Suprapubic skin (tissue), 4 donors: ENCODE measurements at regions not wholly inside any gene's neighbourhood (a gene's known extent, or its start where the extent isn't known, plus 50 kb on each side); places are given as distances from the start of the nearest gene placed in this dataset.

Source experiments
- DNase-seq, 2 donors: peaks; one replicate each; pipeline ENCODE4 v3.0.0-alpha.2; 2019; ENCODE audit warnings: low spot score in 2 of 2
- H3K27ac ChIP-seq: fragments of 200-600 bp; sonication (generic); one replicate; pipeline ENCODE4 v1.5.1; 2019
- H3K27me3 ChIP-seq: fragments of 200-600 bp; sonication (generic); one replicate; pipeline ENCODE4 v1.5.1; 2019
- H3K36me3 ChIP-seq: fragments of 200-600 bp; sonication (generic); one replicate; pipeline ENCODE4 v1.5.1; 2019
- H3K4me1 ChIP-seq: fragments of 200-600 bp; sonication (generic); one replicate; pipeline ENCODE4 v1.5.1; 2019
- H3K4me3 ChIP-seq: fragments of 200-600 bp; sonication (generic); one replicate; pipeline ENCODE4 v1.5.1; 2019; ENCODE audit warnings: mild to moderate bottlenecking
- H3K9me3 ChIP-seq: fragments of 200-600 bp; sonication (generic); one replicate; pipeline ENCODE4 v1.5.1; 2019
- CTCF ChIP-seq, 2 donors: fragments of 200-600 bp in 1 of 2; fragments of 450-650 bp in 1 of 2; sonication (generic) in 1 of 2; IDR thresholded peaks; one replicate each; pipeline ENCODE4 v1.5.1; 2016 to 2019; ENCODE audit warnings: antibody characterized with exemption in 2 of 2, mild to moderate bottlenecking in 1 of 2, moderate library complexity in 1 of 2
- EP300 ChIP-seq: sonication (generic); formaldehyde crosslinking; IDR thresholded peaks from one replicate; pipeline ENCODE4 v1.6.1; 2017; ENCODE audit warnings: antibody characterized with exemption
- POLR2A ChIP-seq, 2 donors: fragments of 450-650 bp; IDR thresholded peaks; one replicate each; pipeline ENCODE4 v1.6.1; 2017; ENCODE audit warnings: antibody characterized with exemption in 2 of 2, mild to moderate bottlenecking in 2 of 2, moderate library complexity in 2 of 2
- POLR2AphosphoS5 ChIP-seq, 3 donors: sonication (generic); formaldehyde crosslinking; IDR thresholded peaks; one replicate each; pipeline ENCODE4 v1.6.1; 2017; ENCODE audit warnings: antibody characterized with exemption in 3 of 3
- WGBS: methylation state at CpG from one replicate; pipeline ENCODE4 v1.1.5; 2018; 5-methylcytosine and 5-hydroxymethylcytosine counted together

- TF ChIP-seq POLR2AphosphoS5 (IDR thresholded peaks at IDR 0.05) (no peak), POLR2A (IDR thresholded peaks at IDR 0.05) (no peak), CTCF (IDR thresholded peaks at IDR 0.05) (no peak), EP300 (no peak)
- Histone ChIP-seq H3K4me3 (no peak overlapping the region), H3K36me3 (no peaks in the 10 kb centered on the region), H3K4me1 (no peaks in the 10 kb centered on the region), H3K27me3 (no peaks in the 10 kb centered on the region), H3K9me3 (no peaks in the 10 kb centered on the region), H3K27ac (no peak overlapping the region)
- 92% methylated on average over 1 of the region's 1 CpG for WGBS
- no peak for DNase-seq
These were observed 645.6 kb upstream of the ADGRL2 start for GRCh38 chr1:81155131-81155530.

GRCh38 chr1:81151206-81151605 lies 649.5 kb upstream of the ADGRL2 start:
- Histone ChIP-seq H3K4me3 (no peak overlapping the region), H3K27ac (no peak overlapping the region), H3K4me1 (no peaks in the 10 kb centered on the region), H3K9me3 (no peaks in the 10 kb centered on the region), H3K36me3 (no peaks in the 10 kb centered on the region), H3K27me3 (no peaks in the 10 kb centered on the region)
- no peak for TF ChIP-seq POLR2A (IDR thresholded peaks at IDR 0.05)
- no peak for TF ChIP-seq POLR2AphosphoS5 (IDR thresholded peaks at IDR 0.05)
- TF ChIP-seq CTCF (IDR thresholded peaks at IDR 0.05), result no peak
- no peak for TF ChIP-seq EP300
- 26% methylated on average over 1 of the region's 1 CpG for WGBS
- DNase-seq, result no peak

GRCh38 chr1:81149649-81150325 lies 650.9 kb upstream of the ADGRL2 start:
- Histone ChIP-seq H3K36me3 (no peaks in the 10 kb centered on the region), H3K27ac (no peak overlapping the region), H3K4me1 (no peaks in the 10 kb centered on the region), H3K4me3 (no peak overlapping the region), H3K27me3 (no peaks in the 10 kb centered on the region), H3K9me3 (no peaks in the 10 kb centered on the region)
- TF ChIP-seq POLR2A (IDR thresholded peaks at IDR 0.05) (no peak), POLR2AphosphoS5 (IDR thresholded peaks at IDR 0.05) (no peak), EP300 (no peak), CTCF (IDR thresholded peaks at IDR 0.05) (no peak)
- no peak for DNase-seq
- 59% methylated on average over 2 of the region's 2 CpGs for WGBS

GRCh38 chr1:81144240-81144825 lies 656.4 kb upstream of the ADGRL2 start:
- H3K27me3 ChIP-seq, result no peaks in the 10 kb centered on the region
- no peaks in the 10 kb centered on the region for H3K9me3 ChIP-seq
- WGBS, result 64% methylated on average over 4 of the region's 4 CpGs
- no peak overlapping the region for H3K4me3 ChIP-seq
- TF ChIP-seq EP300, result no peak
- TF ChIP-seq CTCF (IDR thresholded peaks at IDR 0.05), result no peak
- TF ChIP-seq POLR2AphosphoS5 (IDR thresholded peaks at IDR 0.05), result no peak
- no peak for TF ChIP-seq POLR2A (IDR thresholded peaks at IDR 0.05)
- H3K4me1 ChIP-seq, result no peaks in the 10 kb centered on the region
- H3K27ac ChIP-seq, result no peak overlapping the region
- DNase-seq, result no peak
- no peaks in the 10 kb centered on the region for H3K36me3 ChIP-seq

GRCh38 chr1:81142099-81142826 lies 658.5 kb upstream of the ADGRL2 start:
- no peak for TF ChIP-seq POLR2AphosphoS5 (IDR thresholded peaks at IDR 0.05)
- no peak for TF ChIP-seq EP300
- no peak for TF ChIP-seq CTCF (IDR thresholded peaks at IDR 0.05)
- TF ChIP-seq POLR2A (IDR thresholded peaks at IDR 0.05), result no peak
- Histone ChIP-seq H3K27me3 (no peaks in the 10 kb centered on the region), H3K4me1 (no peaks in the 10 kb centered on the region), H3K36me3 (no peaks in the 10 kb centered on the region), H3K9me3 (no peaks in the 10 kb centered on the region), H3K27ac (no peak overlapping the region), H3K4me3 (no peak overlapping the region)
- 54% methylated on average over 1 of the region's 1 CpG for WGBS
- DNase-seq, result no peak
